HG03135 (cell line): ENCODE measurements at regions not wholly inside any gene's neighbourhood (a gene's known extent, or its start where the extent isn't known, plus 50 kb on each side); places are given as distances from the start of the nearest gene placed in this dataset.
A peak's percentile ranks its signal among the peaks of the same experiment; 100 is the strongest.
"Not testable (repeated sequence)": the region's sequence is repeated elsewhere in the genome, so short reads cannot be mapped to it uniquely, and the experiment has no call there.

Source experiments
- ATAC-seq: cut with Tn5 transposase; IDR thresholded peaks from one replicate; pipeline ENCODE4 v1.9.1; 2021; ENCODE audit warnings: mild to moderate bottlenecking, moderate library complexity; ENCODE audit not compliant: unreplicated experiment

- ATAC-seq = no peak
Measured at GRCh38 chr6:12474167-12475140, 184.3 kb downstream of the EDN1 start.

- no peak for ATAC-seq
Measured at GRCh38 chr6:12476484-12476883, 186.3 kb downstream of the EDN1 start.

GRCh38 chr6:12477616-12478015, 187.5 kb downstream of the EDN1 start:
- no peak for ATAC-seq

- no peak for ATAC-seq
Measured at GRCh38 chr6:12478921-12479320, 188.8 kb downstream of the EDN1 start.

GRCh38 chr6:12479451-12479850, 189.3 kb downstream of the EDN1 start:
- ATAC-seq = no peak

- no peak for ATAC-seq
Measured at GRCh38 chr6:12479881-12480280, 189.7 kb downstream of the EDN1 start.

- no peak for ATAC-seq
Measured at GRCh38 chr6:12480379-12480778, 190.2 kb downstream of the EDN1 start.

GRCh38 chr6:12481292-12481691, 191.1 kb downstream of the EDN1 start:
- no peak for ATAC-seq

- no peak for ATAC-seq
Measured at GRCh38 chr6:12481850-12482249, 191.7 kb downstream of the EDN1 start.

- ATAC-seq = no peak
Measured at GRCh38 chr6:12482386-12483375, 192.5 kb downstream of the EDN1 start.

GRCh38 chr6:12483712-12484111, 193.6 kb downstream of the EDN1 start:
- peak; percentile 85 for ATAC-seq

GRCh38 chr6:12484519-12484918, 194.4 kb downstream of the EDN1 start:
- no peak for ATAC-seq

- no peak for ATAC-seq
Measured at GRCh38 chr6:12485226-12485764, 195.1 kb downstream of the EDN1 start.

- ATAC-seq = no peak
Measured at GRCh38 chr6:12485837-12486236, 195.7 kb downstream of the EDN1 start.

- ATAC-seq = no peak
Measured at GRCh38 chr6:12490351-12490903, 200.3 kb downstream of the EDN1 start.

- ATAC-seq = no peak
Measured at GRCh38 chr6:12490904-12491571, 200.9 kb downstream of the EDN1 start.

- not testable (repeated sequence) for ATAC-seq
Measured at GRCh38 chr6:12492929-12493328, 202.8 kb downstream of the EDN1 start.

GRCh38 chr6:12493446-12493845, 203.3 kb downstream of the EDN1 start:
- ATAC-seq = no peak

GRCh38 chr6:12494161-12494560, 204.0 kb downstream of the EDN1 start:
- ATAC-seq = no peak

GRCh38 chr6:12501990-12502389, 211.8 kb downstream of the EDN1 start:
- ATAC-seq = no peak
